NCI-H146 (cell line): ENCODE measurements at regions not wholly inside any gene's neighbourhood (a gene's known extent, or its start where the extent isn't known, plus 50 kb on each side); places are given as distances from the start of the nearest gene placed in this dataset.
A peak's percentile ranks its signal among the peaks of the same experiment; 100 is the strongest.

Experiments used
- DNase-seq: peaks from one replicate; lab custom pipeline; 2025; lab: John Stamatoyannopoulos, UW

- peak; percentile 87 for DNase-seq
Observed at GRCh38 chr20:7505835-7506221, 434.4 kb downstream of the HAO1 start.

- peak; percentile 14 for DNase-seq
Observed at GRCh38 chr20:7516621-7517111, 423.6 kb downstream of the HAO1 start.

GRCh38 chr20:7520361-7520760, 419.9 kb downstream of the HAO1 start:
- DNase-seq: no peak

- DNase-seq: no peak
Observed at GRCh38 chr20:7523288-7523687, 417.0 kb downstream of the HAO1 start.

- no peak for DNase-seq
Observed at GRCh38 chr20:7540018-7540417, 400.2 kb downstream of the HAO1 start.

- no peak for DNase-seq
Observed at GRCh38 chr20:7540923-7541322, 399.3 kb downstream of the HAO1 start.

- no peak for DNase-seq
Observed at GRCh38 chr20:7571101-7571500, 369.2 kb downstream of the HAO1 start.

- no peak for DNase-seq
Observed at GRCh38 chr20:7571521-7572055, 368.7 kb downstream of the HAO1 start.

- DNase-seq: no peak
Observed at GRCh38 chr20:7579888-7580287, 360.4 kb downstream of the HAO1 start.

- DNase-seq: peak; percentile 61
Observed at GRCh38 chr20:7585126-7585679, 355.1 kb downstream of the HAO1 start.

GRCh38 chr20:7586481-7586880, 353.8 kb downstream of the HAO1 start:
- DNase-seq: no peak

GRCh38 chr20:7589164-7589563, 351.1 kb downstream of the HAO1 start:
- no peak for DNase-seq

- DNase-seq: no peak
Observed at GRCh38 chr20:7596541-7596940, 343.7 kb downstream of the HAO1 start.

- no peak for DNase-seq
Observed at GRCh38 chr20:7601431-7601830, 338.8 kb downstream of the HAO1 start.

- no peak for DNase-seq
Observed at GRCh38 chr20:7606941-7607340, 333.3 kb downstream of the HAO1 start.

- DNase-seq: no peak
Observed at GRCh38 chr20:7608250-7608649, 332.0 kb downstream of the HAO1 start.

- no peak for DNase-seq
Observed at GRCh38 chr20:7609251-7609650, 331.0 kb downstream of the HAO1 start.

GRCh38 chr20:7610681-7611080, 329.6 kb downstream of the HAO1 start:
- DNase-seq: no peak

GRCh38 chr20:7617797-7618196, 322.5 kb downstream of the HAO1 start:
- no peak for DNase-seq

- no peak for DNase-seq
Observed at GRCh38 chr20:7622399-7622961, 317.8 kb downstream of the HAO1 start.

- DNase-seq: no peak
Observed at GRCh38 chr20:7624886-7625285, 315.4 kb downstream of the HAO1 start.

GRCh38 chr20:7627734-7628663, 312.3 kb downstream of the HAO1 start:
- DNase-seq: no peak

GRCh38 chr20:7629880-7630279, 310.4 kb downstream of the HAO1 start:
- no peak for DNase-seq
